ENCODE measurements at regions not wholly inside any gene's neighbourhood (a gene's known extent, or its start where the extent isn't known, plus 50 kb on each side); places are given as distances from the start of the nearest gene placed in this dataset.

DNA sequence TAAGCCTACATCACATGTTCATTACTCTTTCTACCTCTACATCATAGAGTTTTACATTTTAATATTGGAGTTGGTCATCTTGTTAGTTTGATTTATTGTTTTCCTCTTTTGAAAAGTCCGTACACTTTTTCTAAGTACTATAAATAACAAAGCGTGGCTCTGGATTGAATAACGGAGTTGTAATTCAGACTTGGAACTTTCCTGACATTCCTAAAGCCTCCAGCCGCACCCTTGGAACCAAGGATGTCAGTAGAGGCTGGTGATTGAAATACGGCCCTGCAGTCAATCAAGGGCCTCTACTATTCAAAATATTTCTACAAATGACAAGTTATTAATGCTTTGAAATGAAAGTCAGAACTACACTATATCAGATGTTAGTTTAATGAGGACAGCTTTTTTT is 301.9 kb upstream of the TBX18 start:
- Histone ChIP-seq H3K27ac (ENCODE audit: low read length) (no peak overlapping the region), H3K9me3 (ENCODE audit: control insufficient read depth, insufficient read depth, low read depth, low read length) (no peaks in the 10 kb centered on the region), H3K27me3 (ENCODE audit: control insufficient read depth, insufficient read depth, low read length) (no peaks in the 10 kb centered on the region), H3K4me1 (ENCODE audit: control insufficient read depth, insufficient read depth, low read length) (no peaks in the 10 kb centered on the region), H3K36me3 (ENCODE audit: control insufficient read depth, insufficient read depth, low read length) (no peaks in the 10 kb centered on the region), H3K4me3 (ENCODE audit: low read depth in 2 of 2, low read length in 2 of 2) (no peak overlapping the region)
- ChIA-PET POLR2A (no interaction called here), CTCF (no interaction called here)
- intact Hi-C loops (cut with micrococcal nuclease; ENCODE audit: unreplicated experiment) (no loop called here), in situ Hi-C loops (cut with HindIII; ENCODE audit: low pct_unique_long_range_greater_than_20kb, low sequenced_read_pairs) (no loop called here)
- ATAC-seq: no peak
- TF ChIP-seq CTCF (IDR thresholded peaks at IDR 0.05): no peak
- TF ChIP-seq, protein P1, sequence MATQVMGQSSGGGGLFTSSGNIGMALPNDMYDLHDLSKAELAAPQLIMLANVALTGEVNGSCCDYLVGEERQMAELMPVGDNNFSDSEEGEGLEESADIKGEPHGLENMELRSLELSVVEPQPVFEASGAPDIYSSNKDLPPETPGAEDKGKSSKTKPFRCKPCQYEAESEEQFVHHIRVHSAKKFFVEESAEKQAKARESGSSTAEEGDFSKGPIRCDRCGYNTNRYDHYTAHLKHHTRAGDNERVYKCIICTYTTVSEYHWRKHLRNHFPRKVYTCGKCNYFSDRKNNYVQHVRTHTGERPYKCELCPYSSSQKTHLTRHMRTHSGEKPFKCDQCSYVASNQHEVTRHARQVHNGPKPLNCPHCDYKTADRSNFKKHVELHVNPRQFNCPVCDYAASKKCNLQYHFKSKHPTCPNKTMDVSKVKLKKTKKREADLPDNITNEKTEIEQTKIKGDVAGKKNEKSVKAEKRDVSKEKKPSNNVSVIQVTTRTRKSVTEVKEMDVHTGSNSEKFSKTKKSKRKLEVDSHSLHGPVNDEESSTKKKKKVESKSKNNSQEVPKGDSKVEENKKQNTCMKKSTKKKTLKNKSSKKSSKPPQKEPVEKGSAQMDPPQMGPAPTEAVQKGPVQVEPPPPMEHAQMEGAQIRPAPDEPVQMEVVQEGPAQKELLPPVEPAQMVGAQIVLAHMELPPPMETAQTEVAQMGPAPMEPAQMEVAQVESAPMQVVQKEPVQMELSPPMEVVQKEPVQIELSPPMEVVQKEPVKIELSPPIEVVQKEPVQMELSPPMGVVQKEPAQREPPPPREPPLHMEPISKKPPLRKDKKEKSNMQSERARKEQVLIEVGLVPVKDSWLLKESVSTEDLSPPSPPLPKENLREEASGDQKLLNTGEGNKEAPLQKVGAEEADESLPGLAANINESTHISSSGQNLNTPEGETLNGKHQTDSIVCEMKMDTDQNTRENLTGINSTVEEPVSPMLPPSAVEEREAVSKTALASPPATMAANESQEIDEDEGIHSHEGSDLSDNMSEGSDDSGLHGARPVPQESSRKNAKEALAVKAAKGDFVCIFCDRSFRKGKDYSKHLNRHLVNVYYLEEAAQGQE (IDR thresholded peaks at IDR 0.05; ENCODE audit: insufficient read depth in 1 of 2, low read depth in 2 of 2, low read length in 1 of 2): no peak
- TF ChIP-seq SIN3A (IDR thresholded peaks at IDR 0.05; ENCODE audit: borderline replicate concordance, insufficient read depth, low read depth, low read length): no peak
- no peak for TF ChIP-seq POLR2AphosphoS5 (IDR thresholded peaks at IDR 0.05; ENCODE audit: low read depth, low read length)
- no peak for TF ChIP-seq TCF7L2 (IDR thresholded peaks at IDR 0.05; ENCODE audit: low read depth, low read length)
- DNase-seq (ENCODE audit: low read depth, low spot score): no peak
- BruUV-seq (replicated peaks): no TSS peak

DNA sequence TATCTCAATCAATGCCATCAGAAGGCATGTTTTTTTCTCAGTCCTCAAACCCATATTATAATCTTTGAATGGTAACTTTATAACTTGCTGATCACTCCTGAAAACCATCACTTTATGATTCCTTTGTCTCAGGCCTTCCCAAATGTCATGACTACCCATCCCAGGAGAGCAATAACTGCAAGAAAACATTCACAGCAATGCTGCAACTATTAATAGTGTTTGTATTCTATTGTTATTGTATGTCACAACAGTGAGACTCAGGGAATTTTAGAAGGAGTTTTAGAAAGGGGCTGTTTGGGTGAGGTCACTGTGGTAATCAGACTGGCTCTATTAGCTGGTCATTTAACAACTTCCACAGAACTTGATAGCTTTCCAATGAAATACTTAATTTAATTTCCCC is 301.4 kb upstream of the TBX18 start:
- in situ Hi-C loops (cut with HindIII; ENCODE audit: low pct_unique_long_range_greater_than_20kb, low sequenced_read_pairs) (no loop called here), intact Hi-C loops (cut with micrococcal nuclease; ENCODE audit: unreplicated experiment) (no loop called here)
- H3K27me3 ChIP-seq (ENCODE audit: control insufficient read depth, insufficient read depth, low read length): no peaks in the 10 kb centered on the region
- no peak overlapping the region for H3K4me3 ChIP-seq (ENCODE audit: low read depth in 2 of 2, low read length in 2 of 2)
- no peak for ATAC-seq
- ChIA-PET CTCF (no interaction called here), POLR2A (no interaction called here)
- H3K36me3 ChIP-seq (ENCODE audit: control insufficient read depth, insufficient read depth, low read length): no peaks in the 10 kb centered on the region
- no peak for DNase-seq (ENCODE audit: low read depth, low spot score)
- no TSS peak for BruUV-seq (replicated peaks)
- H3K9me3 ChIP-seq (ENCODE audit: control insufficient read depth, insufficient read depth, low read depth, low read length): no peaks in the 10 kb centered on the region
- no peak overlapping the region for H3K27ac ChIP-seq (ENCODE audit: low read length)
- H3K4me1 ChIP-seq (ENCODE audit: control insufficient read depth, insufficient read depth, low read length): no peaks in the 10 kb centered on the region
- TF ChIP-seq SIN3A (IDR thresholded peaks at IDR 0.05; ENCODE audit: borderline replicate concordance, insufficient read depth, low read depth, low read length) (no peak), POLR2AphosphoS5 (IDR thresholded peaks at IDR 0.05; ENCODE audit: low read depth, low read length) (no peak), TCF7L2 (IDR thresholded peaks at IDR 0.05; ENCODE audit: low read depth, low read length) (no peak), CTCF (IDR thresholded peaks at IDR 0.05) (no peak)
- TF ChIP-seq, protein P1 (IDR thresholded peaks at IDR 0.05; ENCODE audit: insufficient read depth in 1 of 2, low read depth in 2 of 2, low read length in 1 of 2): no peak
